Breast epithelium (tissue), 4 donors: ENCODE measurements at regions not wholly inside any gene's neighbourhood (a gene's known extent, or its start where the extent isn't known, plus 50 kb on each side); places are given as distances from the start of the nearest gene placed in this dataset.
A peak's percentile ranks its signal among the peaks of the same experiment; 100 is the strongest.

Source experiments
- DNase-seq, 2 donors: peaks; one replicate each; pipeline ENCODE4 v3.0.0-alpha.2; 2019; ENCODE audit warnings: low spot score in 2 of 2
- H3K27ac ChIP-seq, 2 donors: fragments of 200-600 bp; sonication (generic) in 1 of 2; one replicate each; pipeline ENCODE4 v1.5.1; 2016 to 2019; ENCODE audit warnings: mild to moderate bottlenecking in 1 of 2
- H3K27me3 ChIP-seq, 2 donors: fragments of 200-600 bp; sonication (generic) in 1 of 2; one replicate each; pipeline versions ENCODE4 v1.5.1 to v1.6.0; 2017 to 2019; ENCODE audit warnings: control low read depth in 1 of 2, mild to moderate bottlenecking in 1 of 2
- H3K36me3 ChIP-seq: fragments of 200-600 bp; one replicate; pipeline ENCODE4 v1.5.1; 2019
- H3K4me1 ChIP-seq, 2 donors: fragments of 200-600 bp; sonication (generic); one replicate each; pipeline ENCODE4 v1.5.1; 2016 to 2019; ENCODE audit warnings: control low read depth in 1 of 2
- H3K4me3 ChIP-seq, 3 donors: fragments of 200-600 bp; sonication (generic); 1 replicate in 2 of 3; 2 replicates in 1 of 3; pipeline ENCODE4 v1.5.1; 2016 to 2019; ENCODE audit warnings: mild to moderate bottlenecking in 3 of 3, moderate library complexity in 2 of 3
- H3K9me3 ChIP-seq, 2 donors: fragments of 200-600 bp; sonication (generic) in 1 of 2; one replicate each; pipeline ENCODE4 v1.5.1; 2016 to 2019; ENCODE audit warnings: control low read depth in 1 of 2
- POLR2A ChIP-seq: fragments of 450-650 bp; IDR thresholded peaks from one replicate; pipeline ENCODE4 v1.6.1; 2016; ENCODE audit warnings: antibody characterized with exemption, mild to moderate bottlenecking, moderate library complexity
- POLR2AphosphoS5 ChIP-seq, 3 donors: sonication (generic); formaldehyde crosslinking; IDR thresholded peaks; one replicate each; pipeline ENCODE4 v1.6.1; 2017; ENCODE audit warnings: antibody characterized with exemption in 3 of 3
- intact Hi-C: fragments of 100-400 bp; cut with DNase I; formaldehyde crosslinking; loops from one replicate; pipeline ENCODE4 v1.15.1; 2023; ENCODE audit warnings: low total_unique reads
- TF ChIP-seq, protein P1 (sequence below), 3 donors: fragments of 450-650 bp; IDR thresholded peaks; one replicate each; pipeline ENCODE4 v1.5.1; 2016 to 2017; ENCODE audit warnings: antibody characterized with exemption in 3 of 3, mild to moderate bottlenecking in 3 of 3, moderate library complexity in 3 of 3

DNA sequence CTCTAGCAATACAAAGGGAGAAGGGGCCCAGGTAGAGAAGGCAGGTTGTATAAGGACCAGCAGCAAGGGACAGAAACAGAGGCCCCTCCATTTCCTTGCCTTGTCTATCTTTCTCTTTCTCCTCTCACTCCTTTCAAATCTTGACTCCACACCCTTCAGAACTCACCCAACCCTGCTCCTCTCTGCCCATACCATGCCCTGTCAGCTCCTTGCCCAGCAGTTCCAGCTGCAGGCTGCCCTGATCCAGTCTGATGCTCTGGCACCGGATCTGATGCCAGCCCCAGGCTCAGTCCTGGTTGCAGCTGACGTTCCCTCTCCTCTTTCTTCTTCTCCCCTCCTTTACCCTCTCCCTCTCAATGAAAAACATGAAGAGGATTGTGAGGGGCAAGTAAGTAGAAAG lies 291.2 kb downstream of the FBXW7 start:
- H3K36me3 ChIP-seq: no peaks in the 10 kb centered on the region
- no peak for TF ChIP-seq POLR2A
- TF ChIP-seq POLR2AphosphoS5 (IDR thresholded peaks at IDR 0.05): no peak
- TF ChIP-seq, protein P1, sequence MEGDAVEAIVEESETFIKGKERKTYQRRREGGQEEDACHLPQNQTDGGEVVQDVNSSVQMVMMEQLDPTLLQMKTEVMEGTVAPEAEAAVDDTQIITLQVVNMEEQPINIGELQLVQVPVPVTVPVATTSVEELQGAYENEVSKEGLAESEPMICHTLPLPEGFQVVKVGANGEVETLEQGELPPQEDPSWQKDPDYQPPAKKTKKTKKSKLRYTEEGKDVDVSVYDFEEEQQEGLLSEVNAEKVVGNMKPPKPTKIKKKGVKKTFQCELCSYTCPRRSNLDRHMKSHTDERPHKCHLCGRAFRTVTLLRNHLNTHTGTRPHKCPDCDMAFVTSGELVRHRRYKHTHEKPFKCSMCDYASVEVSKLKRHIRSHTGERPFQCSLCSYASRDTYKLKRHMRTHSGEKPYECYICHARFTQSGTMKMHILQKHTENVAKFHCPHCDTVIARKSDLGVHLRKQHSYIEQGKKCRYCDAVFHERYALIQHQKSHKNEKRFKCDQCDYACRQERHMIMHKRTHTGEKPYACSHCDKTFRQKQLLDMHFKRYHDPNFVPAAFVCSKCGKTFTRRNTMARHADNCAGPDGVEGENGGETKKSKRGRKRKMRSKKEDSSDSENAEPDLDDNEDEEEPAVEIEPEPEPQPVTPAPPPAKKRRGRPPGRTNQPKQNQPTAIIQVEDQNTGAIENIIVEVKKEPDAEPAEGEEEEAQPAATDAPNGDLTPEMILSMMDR (IDR thresholded peaks at IDR 0.05): no peak
- H3K9me3 ChIP-seq: no peaks in the 10 kb centered on the region
- no peak overlapping the region for H3K27ac ChIP-seq
- H3K4me3 ChIP-seq: no peak overlapping the region
- H3K4me1 ChIP-seq: no peaks in the 10 kb centered on the region
- no peaks in the 10 kb centered on the region for H3K27me3 ChIP-seq
- no peak for DNase-seq
- intact Hi-C loops: no loop called here

DNA sequence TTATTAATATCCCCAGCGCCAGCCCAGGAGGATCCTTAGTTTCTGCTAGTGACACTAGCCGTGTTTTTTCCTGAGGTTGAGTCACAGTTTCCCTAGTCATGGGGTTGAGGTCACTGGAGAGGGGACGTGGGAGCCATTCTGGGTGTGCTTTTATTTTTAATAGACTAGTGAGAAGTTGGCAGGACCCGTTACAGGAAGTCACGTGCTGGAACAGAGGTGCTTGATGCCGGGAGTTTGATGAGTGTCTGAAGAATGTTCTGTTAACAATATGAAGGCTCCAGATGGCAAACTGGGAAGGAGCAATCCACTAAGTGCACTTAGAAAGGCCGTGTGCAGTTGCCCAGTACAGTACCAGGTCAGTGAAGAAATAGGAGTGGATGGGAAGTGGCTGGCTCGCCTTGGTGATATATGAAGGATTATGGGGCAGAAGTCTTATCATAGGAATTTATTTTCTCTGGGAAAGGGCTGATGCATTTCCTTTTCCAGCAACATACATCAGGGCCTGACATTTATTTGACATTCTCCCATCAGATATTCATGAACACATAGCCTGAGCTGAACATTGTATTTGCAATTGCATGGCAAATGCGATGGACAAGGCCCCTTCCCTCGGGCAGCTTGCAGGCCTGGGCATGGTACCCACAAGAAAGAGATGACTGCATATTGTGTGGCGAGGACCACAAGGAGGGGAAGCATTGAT lies 291.8 kb downstream of the FBXW7 start:
- Histone ChIP-seq H3K27ac (no peak overlapping the region), H3K36me3 (no peaks in the 10 kb centered on the region), H3K4me1 (no peaks in the 10 kb centered on the region), H3K9me3 (no peaks in the 10 kb centered on the region), H3K27me3 (no peaks in the 10 kb centered on the region), H3K4me3 (no peak overlapping the region)
- TF ChIP-seq POLR2AphosphoS5 (IDR thresholded peaks at IDR 0.05) (peak in 1 of 3 donors; percentile 40), POLR2A (no peak)
- TF ChIP-seq, protein P1 (IDR thresholded peaks at IDR 0.05): no peak
- intact Hi-C loops: no loop called here
- DNase-seq: no peak

- Histone ChIP-seq H3K27me3 (no peaks in the 10 kb centered on the region), H3K27ac (no peak overlapping the region), H3K4me1 (no peaks in the 10 kb centered on the region), H3K36me3 (no peaks in the 10 kb centered on the region), H3K9me3 (no peaks in the 10 kb centered on the region), H3K4me3 (no peak overlapping the region)
- no peak for TF ChIP-seq POLR2AphosphoS5 (IDR thresholded peaks at IDR 0.05)
- no peak for TF ChIP-seq POLR2A
- TF ChIP-seq, protein P1 (IDR thresholded peaks at IDR 0.05): no peak
- intact Hi-C loops: no loop called here
- DNase-seq: no peak
Observed at GRCh38 chr4:152243206-152243605, 292.7 kb downstream of the FBXW7 start.

- no peaks in the 10 kb centered on the region for H3K4me1 ChIP-seq
- intact Hi-C loops: no loop called here
- H3K27me3 ChIP-seq: no peaks in the 10 kb centered on the region
- H3K9me3 ChIP-seq: no peaks in the 10 kb centered on the region
- H3K27ac ChIP-seq: no peak overlapping the region
- TF ChIP-seq POLR2AphosphoS5 (IDR thresholded peaks at IDR 0.05) (no peak), POLR2A (no peak)
- TF ChIP-seq, protein P1 (IDR thresholded peaks at IDR 0.05): no peak
- no peak for DNase-seq
- no peaks in the 10 kb centered on the region for H3K36me3 ChIP-seq
- no peak overlapping the region for H3K4me3 ChIP-seq
Observed at GRCh38 chr4:152240232-152240631, 295.7 kb downstream of the FBXW7 start.

GRCh38 chr4:152239216-152239615 lies 296.7 kb downstream of the FBXW7 start:
- Histone ChIP-seq H3K27me3 (no peaks in the 10 kb centered on the region), H3K9me3 (no peaks in the 10 kb centered on the region), H3K36me3 (no peaks in the 10 kb centered on the region), H3K4me3 (no peak overlapping the region), H3K27ac (no peak overlapping the region), H3K4me1 (no peaks in the 10 kb centered on the region)
- no peak for DNase-seq
- intact Hi-C loops: no loop called here
- TF ChIP-seq POLR2AphosphoS5 (IDR thresholded peaks at IDR 0.05) (no peak), POLR2A (no peak)
- TF ChIP-seq, protein P1 (IDR thresholded peaks at IDR 0.05): no peak
